ENCODE measurements at regions not wholly inside any gene's neighbourhood (a gene's known extent, or its start where the extent isn't known, plus 50 kb on each side); places are given as distances from the start of the nearest gene placed in this dataset.

DNA sequence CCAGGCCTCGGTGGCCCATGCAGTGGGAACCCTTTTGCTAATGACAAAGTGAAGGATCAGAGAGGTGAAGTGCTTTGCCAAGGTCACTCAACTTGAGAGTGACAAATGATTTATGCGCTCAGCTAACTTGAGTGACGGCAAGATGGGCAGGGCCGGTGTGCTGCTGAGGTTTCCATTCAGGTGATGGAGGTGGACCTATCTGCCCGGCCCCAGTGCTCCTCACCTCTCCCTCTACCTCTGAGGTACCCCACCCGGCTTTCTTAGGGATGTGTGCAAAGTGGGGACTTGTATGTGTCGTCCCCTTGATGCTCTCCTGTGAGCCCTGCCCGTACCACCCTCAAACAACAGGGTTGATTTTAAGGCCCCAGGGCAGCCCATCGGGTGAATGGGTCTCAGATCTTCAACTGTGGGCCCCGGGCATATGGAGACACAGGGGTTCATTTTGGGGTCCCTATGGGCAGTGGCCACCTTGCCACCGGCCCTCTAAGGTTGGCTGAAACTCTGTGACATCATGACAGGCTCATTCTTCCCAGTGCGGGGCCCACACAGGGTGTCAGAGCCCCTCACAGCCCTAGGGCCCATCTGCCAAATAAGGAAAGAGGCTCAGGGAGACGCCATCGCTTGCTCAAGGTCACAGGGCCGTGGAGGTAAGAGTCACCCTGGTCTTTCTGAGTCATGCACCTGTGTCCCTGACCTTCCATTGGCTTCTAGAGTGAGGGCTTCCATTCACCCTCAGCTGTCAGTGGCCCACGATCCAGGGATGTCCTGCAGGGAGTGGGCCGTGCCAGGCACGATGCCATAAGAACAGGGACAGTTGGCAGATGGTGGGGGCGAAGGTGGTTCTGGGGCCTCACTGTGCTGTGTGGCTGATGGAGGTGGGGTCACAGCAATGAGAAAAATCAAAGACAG lies 170.6 kb upstream of the MVB12B start:
- H3K4me1 ChIP-seq (ENCODE audit: control insufficient read depth, extremely low read depth, insufficient read depth, low read length): no peaks in the 10 kb centered on the region
- dilution Hi-C loops (cut with MboI; ENCODE audit: extremely low pct_ligation_motif_present, low sequenced_read_pairs): no loop called here
- H3K27me3 ChIP-seq (ENCODE audit: control insufficient read depth, extremely low read depth, insufficient read depth, low read length): peaks cover 14% of the 10 kb centered on the region
- no peak overlapping the region for H2AFZ ChIP-seq (ENCODE audit: control insufficient read depth, low read length)
- no peak for FAIRE-seq
- no peaks in the 10 kb centered on the region for H3K9me3 ChIP-seq (ENCODE audit: control insufficient read depth, low read depth, low read length)
- no peaks in the 10 kb centered on the region for H3K36me3 ChIP-seq (ENCODE audit: control insufficient read depth in 2 of 2, extremely low read depth in 1 of 2, insufficient read depth in 2 of 2, low read length in 2 of 2)
- no peak for DNase-seq (ENCODE audit: low read depth, low spot score)
- H3K9ac ChIP-seq (ENCODE audit: control insufficient read depth, extremely low read depth, insufficient read depth, low read length): no peak overlapping the region
- H3K4me3 ChIP-seq (ENCODE audit: control insufficient read depth in 2 of 3, extremely low read depth in 1 of 3, insufficient read depth in 2 of 3, low read depth in 1 of 3, low read length in 3 of 3): no peak overlapping the region
- H3K79me2 ChIP-seq (ENCODE audit: control insufficient read depth, insufficient read depth, low read length): no peaks in the 10 kb centered on the region
- no peak overlapping the region for H3K4me2 ChIP-seq (ENCODE audit: control insufficient read depth, extremely low read depth, insufficient read depth, low read depth, low read length)
- H3K9me1 ChIP-seq (ENCODE audit: control insufficient read depth, extremely low read depth, insufficient read depth, low read length): no peaks in the 10 kb centered on the region
- no peak overlapping the region for H3K27ac ChIP-seq (ENCODE audit: control insufficient read depth, insufficient read depth, low read length)
- no peak for TF ChIP-seq CTCF (optimal IDR thresholded peaks at IDR 0.05 in 1 of 3, IDR thresholded peaks at IDR 0.05 in 1 of 3, conservative IDR thresholded peaks at IDR 0.05 in 1 of 3; ENCODE audit: extremely low read depth in 1 of 3, insufficient read depth in 2 of 3, low read length in 3 of 3)
- no peak for TF ChIP-seq EZH2 (IDR thresholded peaks at IDR 0.05; ENCODE audit: low read length)
- peaks cover 4% of the 10 kb centered on the region for H4K20me1 ChIP-seq (ENCODE audit: control insufficient read depth, extremely low read depth, insufficient read depth, low read length)

DNA sequence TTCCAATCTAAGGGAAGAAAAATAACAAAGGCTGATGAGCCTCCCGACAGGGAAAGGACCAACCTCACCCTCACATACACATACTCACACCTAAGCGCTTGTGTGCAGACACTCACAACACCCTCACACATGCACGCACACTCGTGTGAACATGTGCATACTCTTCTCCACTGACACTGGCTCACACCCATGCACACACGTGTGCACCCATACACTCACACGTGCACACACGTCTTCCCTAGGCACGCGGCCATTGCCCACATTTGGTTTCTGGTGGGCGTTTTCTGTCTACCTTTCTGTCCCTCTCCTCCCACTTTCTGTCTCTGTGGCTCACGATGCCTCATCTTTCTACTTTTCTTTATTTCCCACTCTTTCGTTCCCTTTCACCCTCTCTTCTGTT lies 169.7 kb upstream of the MVB12B start:
- dilution Hi-C loops (cut with MboI; ENCODE audit: extremely low pct_ligation_motif_present, low sequenced_read_pairs): no loop called here
- TF ChIP-seq CTCF (optimal IDR thresholded peaks at IDR 0.05 in 1 of 3, IDR thresholded peaks at IDR 0.05 in 1 of 3, conservative IDR thresholded peaks at IDR 0.05 in 1 of 3; ENCODE audit: extremely low read depth in 1 of 3, insufficient read depth in 2 of 3, low read length in 3 of 3): no peak
- no peak for TF ChIP-seq EZH2 (IDR thresholded peaks at IDR 0.05; ENCODE audit: low read length)

More for the DNA sequence above, 169.7 kb upstream of the MVB12B start:
- Histone ChIP-seq H3K27ac (ENCODE audit: control insufficient read depth, insufficient read depth, low read length) (no peak overlapping the region), H3K9me1 (ENCODE audit: control insufficient read depth, extremely low read depth, insufficient read depth, low read length) (no peaks in the 10 kb centered on the region), H3K27me3 (ENCODE audit: control insufficient read depth, extremely low read depth, insufficient read depth, low read length) (peaks cover 7% of the 10 kb centered on the region), H2AFZ (ENCODE audit: control insufficient read depth, low read length) (no peak overlapping the region), H3K4me1 (ENCODE audit: control insufficient read depth, extremely low read depth, insufficient read depth, low read length) (no peaks in the 10 kb centered on the region), H3K9ac (ENCODE audit: control insufficient read depth, extremely low read depth, insufficient read depth, low read length) (no peak overlapping the region), H3K79me2 (ENCODE audit: control insufficient read depth, insufficient read depth, low read length) (no peaks in the 10 kb centered on the region), H4K20me1 (ENCODE audit: control insufficient read depth, extremely low read depth, insufficient read depth, low read length) (peaks cover 3% of the 10 kb centered on the region), H3K4me2 (ENCODE audit: control insufficient read depth, extremely low read depth, insufficient read depth, low read depth, low read length) (no peak overlapping the region), H3K4me3 (ENCODE audit: control insufficient read depth in 2 of 3, extremely low read depth in 1 of 3, insufficient read depth in 2 of 3, low read depth in 1 of 3, low read length in 3 of 3) (no peak overlapping the region), H3K9me3 (ENCODE audit: control insufficient read depth, low read depth, low read length) (no peaks in the 10 kb centered on the region), H3K36me3 (ENCODE audit: control insufficient read depth in 2 of 2, extremely low read depth in 1 of 2, insufficient read depth in 2 of 2, low read length in 2 of 2) (no peaks in the 10 kb centered on the region)
- DNase-seq (ENCODE audit: low read depth, low spot score) (no peak), FAIRE-seq (no peak)
